ENCODE measurements at regions not wholly inside any gene's neighbourhood (a gene's known extent, or its start where the extent isn't known, plus 50 kb on each side); places are given as distances from the start of the nearest gene placed in this dataset.

DNA sequence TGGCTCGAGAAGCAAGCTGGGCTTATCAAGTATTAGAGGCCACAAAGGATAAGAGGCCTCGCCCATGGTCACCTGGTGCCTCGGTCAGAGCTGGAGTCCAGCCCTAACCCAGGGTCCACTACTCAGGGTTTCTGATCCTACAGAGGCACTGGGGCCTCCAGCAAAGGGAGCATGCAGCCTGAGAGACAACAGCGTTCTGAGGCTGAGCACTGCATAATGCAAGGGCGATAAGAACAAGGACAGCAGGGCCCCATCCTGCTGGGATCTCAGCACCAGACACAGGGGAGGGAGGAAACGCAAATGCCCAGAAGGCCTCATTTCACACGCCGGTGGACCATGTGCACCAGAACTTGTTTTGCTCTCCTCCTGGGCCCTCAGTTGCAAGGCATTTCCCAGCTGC is 63.0 kb downstream of the C5orf15 start:
- DNase-seq (ENCODE audit: low read depth), result no peak

DNA sequence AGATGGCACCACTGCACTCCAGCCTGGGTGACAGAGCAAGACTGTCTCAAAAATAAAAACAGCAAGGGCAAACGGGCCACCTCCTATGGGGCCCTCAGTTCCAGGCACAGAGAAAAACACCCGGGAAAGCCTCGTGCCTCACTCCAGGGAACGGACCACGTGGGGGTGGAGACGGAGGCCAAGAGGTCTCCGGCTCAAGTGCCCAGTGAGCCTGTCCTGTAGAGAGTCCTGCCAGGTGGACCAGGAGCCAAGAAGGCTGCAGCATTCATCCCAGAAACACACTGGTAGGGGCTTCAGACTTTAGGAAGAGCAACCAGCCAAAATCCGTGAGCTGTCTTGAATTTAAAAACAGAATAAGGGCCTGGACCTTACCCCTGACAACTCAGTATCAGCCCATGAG is 63.8 kb downstream of the C5orf15 start:
- DNase-seq (ENCODE audit: low read depth), result no peak

DNA sequence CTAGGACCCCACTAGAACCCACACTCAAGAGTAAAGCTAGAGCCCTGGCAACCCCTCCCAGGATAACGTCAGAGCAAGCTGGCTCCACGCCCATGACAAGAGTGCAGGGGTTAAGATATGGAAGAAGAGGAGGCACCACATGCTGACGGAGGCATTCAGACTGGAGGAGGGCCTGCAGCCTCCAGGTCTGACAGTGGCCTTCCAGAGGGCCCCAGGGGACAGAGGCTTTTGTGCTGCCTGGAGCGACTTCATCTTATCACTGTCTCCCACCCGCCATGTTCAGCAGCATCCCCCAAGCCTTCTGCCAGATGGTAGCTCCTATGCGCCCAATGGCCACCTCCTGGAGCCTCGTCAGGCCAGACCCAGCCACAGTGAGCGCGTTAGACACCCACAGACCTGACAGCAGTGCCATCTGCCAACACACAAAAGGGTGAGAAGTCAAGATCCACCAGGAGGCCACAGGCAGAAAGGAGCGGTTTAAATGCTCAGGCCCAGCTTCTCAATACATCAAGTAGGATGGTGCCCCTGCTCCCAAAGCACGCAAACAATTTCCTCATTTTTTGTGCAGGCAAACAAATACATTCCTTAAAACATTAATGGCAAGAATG is 65.8 kb downstream of the C5orf15 start:
- DNase-seq (ENCODE audit: low read depth), result no peak

DNA sequence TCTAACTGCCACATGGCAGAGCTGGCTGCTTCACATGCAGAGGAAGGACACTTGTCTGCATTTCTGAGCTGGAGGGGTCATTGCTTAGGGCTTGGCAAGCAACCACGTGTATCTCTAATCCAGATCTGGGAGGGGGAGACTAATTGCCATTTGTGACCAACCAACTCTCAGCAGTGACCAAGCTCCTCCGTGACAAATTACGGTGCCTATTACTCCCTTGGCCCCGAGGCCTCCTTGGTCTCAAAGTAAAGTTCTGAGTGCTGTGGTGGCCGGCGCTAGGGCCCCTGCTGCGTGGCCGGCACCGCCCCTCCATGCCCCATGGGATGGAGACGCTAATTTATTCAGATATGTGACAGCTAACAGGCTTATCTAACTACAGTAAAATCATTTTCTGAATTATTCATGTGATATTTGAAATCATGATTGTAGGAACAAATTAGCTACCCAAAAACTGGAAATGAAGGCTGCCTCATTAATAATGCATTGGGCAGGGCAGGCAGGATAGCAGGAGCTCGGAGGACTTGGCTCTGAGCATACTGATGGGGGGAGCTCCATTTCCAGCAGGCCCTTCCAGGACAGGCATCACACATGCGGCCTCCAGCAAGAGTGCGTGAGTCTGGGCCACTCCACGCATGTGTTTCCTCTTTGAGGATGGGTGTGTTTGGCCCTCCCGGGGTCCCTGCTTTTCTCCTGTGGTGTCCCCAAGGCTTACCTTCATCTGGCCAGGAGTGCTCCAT is 67.7 kb downstream of the C5orf15 start:
- no peak for DNase-seq (ENCODE audit: low read depth)

DNA sequence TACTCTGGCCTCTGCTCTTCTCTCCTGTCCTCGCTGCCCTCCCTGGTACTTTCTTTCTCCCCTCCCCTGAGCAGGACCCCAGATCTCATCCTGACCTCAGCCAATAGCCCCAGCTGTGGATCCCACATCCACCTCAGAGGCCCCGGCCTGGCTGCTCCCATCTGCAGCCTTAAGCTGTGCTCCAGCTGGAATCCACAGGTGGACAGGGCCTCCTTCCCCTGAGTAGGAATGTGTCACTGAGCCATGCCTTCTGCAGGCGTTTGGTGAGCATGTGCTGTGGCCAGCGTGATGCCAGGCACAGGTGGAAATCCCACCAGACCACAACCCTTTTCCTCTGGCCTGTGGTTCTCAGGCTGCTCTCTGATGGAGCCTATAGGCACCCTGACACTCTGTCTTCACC is 68.9 kb downstream of the C5orf15 start:
- DNase-seq (ENCODE audit: low read depth), result no peak

DNA sequence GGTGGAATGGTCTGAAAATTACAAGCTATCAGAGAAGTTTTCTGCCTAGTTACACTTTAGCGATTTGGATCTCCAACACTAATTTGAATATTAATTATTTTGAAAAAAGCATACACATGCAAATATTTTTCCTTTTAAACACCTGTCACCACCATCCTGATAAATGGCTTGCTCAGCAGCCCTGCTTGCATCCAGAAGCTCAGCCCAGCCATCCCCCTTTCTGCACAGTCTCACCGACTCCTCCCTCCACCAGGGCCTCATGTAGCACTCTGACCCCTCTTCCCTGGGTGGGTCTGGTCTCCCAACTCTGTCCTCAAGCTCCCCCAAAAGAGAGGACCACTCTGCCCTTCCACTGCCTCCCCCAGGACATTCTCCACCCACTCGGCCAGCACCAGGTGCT is 70.0 kb downstream of the C5orf15 start:
- DNase-seq (ENCODE audit: low read depth), result no peak

DNA sequence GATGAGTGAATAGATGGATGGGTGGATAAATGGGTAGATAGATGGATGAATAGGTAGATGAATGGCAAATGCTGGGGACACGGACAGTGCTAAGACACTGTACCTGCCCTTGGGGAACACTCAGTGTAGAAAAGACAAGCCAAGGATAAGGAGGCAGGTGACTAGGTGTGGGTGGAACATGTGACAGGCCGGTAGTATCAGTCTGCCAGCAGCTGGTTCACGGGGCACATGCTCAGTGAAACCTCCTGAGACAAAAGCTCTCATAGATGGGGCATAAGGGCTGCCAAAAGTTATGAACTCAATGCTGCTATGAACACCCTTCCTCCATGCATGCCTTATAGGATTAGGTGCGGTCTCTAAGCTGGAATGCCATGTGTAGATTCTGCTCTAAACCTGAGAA is 71.0 kb downstream of the C5orf15 start:
- DNase-seq (ENCODE audit: low read depth), result no peak

DNA sequence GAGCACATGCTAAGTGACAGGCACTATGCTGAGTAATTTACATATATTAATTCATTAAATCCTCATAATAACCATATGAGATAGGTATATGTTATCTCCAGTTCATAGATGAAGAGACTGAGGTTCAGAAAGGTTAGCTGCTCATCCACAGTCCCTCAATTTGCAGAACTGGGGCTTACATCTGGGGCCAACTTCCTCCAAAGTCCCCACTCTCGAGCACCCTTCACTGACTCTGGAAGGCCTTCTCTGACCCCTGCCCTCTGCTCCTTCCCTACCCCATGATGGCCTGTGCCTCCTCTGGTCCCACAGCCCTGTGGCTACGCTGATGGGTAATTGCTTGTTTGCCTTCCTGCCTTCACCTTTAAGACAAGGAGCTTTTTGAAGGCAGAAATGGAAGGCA is 71.6 kb downstream of the C5orf15 start:
- no peak for DNase-seq (ENCODE audit: low read depth)

DNA sequence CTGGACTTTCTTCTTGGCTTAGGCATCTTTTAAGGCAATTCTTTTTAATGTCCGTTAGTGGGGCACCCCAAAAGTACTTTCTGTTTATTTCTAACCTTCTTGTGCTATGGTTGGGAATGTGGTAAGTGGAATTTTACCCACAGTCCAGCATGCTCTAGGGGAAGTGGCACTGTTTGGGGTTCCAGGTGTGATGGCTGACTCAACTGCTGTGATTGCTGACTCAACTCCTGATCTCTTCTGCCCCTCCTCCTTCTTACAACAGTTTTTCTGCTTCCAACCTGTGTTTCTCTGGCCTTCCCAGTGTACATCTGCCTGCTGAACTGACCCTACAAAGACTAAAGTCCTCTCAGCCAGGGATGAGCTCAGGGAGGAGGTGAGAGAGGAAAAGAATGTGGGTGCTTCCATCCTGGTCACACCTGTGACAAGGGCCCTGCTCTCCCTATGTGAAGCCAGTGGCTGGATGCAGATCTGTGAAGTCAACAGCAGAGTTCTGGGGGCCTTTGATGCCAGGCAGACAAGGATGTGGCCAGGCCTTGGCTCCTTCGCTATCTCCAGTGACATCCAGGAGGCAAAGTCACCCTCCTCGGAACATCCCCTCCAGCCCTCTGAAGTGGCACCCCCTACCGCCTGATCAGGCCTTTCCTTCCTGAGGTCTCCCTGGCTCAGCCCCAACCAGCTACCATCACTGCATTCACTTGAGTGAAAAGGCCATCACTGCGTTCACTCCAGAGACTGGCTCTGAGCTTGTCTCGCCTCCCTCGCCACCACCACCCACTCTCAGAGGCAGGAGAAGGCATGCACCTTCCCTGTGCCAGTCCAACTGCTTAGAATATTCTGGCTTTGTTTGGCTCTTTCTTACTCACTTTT is 72.2 kb downstream of the C5orf15 start:
- peak; percentile 21 for DNase-seq (ENCODE audit: low read depth)

DNA sequence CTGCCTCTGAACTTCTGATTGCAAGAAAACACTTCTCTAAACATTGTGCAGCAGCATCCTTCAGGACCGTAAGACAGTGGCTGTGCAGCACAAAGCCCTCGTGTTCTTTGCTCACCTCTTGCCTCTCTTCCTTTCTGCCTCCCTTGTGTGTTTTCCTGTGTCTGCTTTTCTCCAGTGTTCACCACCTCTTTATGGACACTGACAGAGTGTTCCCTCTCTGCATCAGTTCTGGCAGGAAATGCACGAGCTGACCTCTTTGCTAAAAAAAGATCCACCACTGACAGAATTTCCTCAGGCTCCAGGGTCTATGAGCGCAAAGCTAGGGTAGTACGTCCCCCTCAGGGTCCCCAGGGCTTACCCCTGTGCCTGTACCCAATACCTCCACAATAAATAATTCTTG is 74.3 kb downstream of the C5orf15 start:
- no peak for DNase-seq (ENCODE audit: low read depth)

DNA sequence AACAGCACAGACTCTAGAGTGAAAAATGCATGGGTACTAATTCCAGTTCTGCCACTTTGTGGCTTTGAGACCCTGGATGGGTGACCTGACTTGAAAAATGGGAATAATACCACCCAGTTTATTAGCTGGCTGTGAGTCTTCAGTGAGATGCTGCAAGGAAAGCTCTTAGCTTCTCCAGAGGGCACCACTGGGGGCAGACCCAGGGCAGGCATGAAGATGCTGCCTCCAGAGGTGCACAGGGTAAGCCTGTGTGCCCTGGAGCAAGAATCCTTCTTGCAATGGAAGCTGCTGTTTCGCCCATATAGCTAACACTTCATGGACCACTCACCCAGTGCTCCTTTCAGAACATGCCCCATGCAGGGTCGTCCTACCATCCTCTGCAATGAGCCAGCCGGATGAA is 75.7 kb downstream of the C5orf15 start:
- no peak for DNase-seq (ENCODE audit: low read depth)

DNA sequence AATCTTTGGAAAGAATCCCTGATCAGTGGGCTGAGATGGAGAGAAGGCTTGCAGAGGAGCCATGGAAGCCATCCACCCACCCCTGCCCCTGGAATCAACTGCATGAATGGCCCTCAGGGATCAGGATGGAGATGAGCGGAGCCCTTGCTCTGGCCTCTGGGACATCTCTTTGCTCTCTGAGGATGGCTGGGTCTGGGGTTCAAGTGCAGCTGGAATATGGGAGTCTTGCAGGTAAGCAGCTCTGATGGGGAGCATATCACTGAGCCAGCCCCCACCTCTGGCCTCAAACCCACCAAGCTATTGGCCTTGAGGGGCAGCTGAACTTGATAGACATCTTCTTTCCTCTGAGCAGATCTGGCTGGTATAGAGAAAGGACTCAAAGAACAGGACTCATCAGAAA is 76.1 kb downstream of the C5orf15 start:
- no peak for DNase-seq (ENCODE audit: low read depth)

DNA sequence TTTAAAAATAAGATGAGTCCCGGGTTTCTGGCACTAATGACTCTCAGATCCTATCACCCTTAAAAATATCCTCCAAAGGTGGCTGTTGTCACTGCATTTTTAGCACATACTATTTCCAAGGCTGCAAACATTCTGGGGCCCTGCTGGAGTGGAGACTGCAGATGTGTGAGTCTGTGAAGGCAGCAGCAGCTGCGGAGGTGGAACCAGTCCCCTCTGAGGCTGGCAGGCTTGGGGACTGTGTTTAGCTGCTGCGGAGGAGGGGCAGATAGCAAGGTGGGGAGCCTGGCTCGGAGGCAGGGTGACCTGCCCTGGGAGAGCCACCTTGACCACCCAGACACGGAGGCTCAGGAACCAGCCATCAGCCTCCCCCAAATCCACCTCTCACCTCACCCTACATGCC is 77.0 kb downstream of the C5orf15 start:
- no peak for DNase-seq (ENCODE audit: low read depth)

DNA sequence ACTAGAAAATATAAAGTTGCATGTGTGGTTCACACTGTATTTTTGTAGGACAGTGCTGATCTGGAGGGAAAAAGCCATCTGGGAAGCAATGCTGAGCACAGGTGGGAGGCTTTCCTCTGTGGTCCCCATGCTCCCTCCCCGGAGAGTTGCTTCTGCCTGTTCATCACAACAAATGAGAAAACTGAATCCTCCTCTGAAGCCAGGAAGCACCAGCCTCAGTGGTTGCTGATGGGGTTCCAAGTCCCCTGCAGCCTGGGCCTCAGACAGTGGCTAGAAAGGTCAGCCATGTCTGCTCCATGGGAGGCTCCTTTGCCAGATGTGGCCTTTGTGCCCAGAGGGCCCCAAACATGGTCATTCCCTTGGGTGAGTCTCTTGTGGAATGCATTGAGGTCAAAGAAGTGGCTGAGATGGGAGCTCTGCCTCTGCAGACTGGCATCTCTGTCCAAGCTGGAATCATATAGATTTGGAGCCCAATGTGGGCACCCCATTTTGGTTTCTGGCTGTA is 77.6 kb downstream of the C5orf15 start:
- no peak for DNase-seq (ENCODE audit: low read depth)

DNA sequence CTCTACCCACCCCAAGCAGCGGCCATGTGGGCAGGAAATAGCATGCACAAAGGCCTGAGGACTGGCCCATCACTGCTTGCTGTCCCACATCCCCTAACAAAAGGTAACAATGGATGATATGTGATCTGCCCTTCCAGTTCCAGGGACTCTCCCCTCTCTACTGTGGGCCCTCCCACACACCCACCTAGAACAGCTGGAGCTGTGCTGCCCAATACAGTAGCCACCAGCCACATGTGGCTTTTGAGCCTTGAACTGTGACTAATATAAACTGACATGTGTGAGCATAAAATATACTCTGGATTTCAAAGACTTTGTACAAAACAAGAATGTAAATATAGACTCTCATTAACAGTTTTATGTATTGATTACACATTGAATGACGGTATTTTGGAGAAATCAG is 78.1 kb downstream of the C5orf15 start:
- DNase-seq (ENCODE audit: low read depth), result no peak

DNA sequence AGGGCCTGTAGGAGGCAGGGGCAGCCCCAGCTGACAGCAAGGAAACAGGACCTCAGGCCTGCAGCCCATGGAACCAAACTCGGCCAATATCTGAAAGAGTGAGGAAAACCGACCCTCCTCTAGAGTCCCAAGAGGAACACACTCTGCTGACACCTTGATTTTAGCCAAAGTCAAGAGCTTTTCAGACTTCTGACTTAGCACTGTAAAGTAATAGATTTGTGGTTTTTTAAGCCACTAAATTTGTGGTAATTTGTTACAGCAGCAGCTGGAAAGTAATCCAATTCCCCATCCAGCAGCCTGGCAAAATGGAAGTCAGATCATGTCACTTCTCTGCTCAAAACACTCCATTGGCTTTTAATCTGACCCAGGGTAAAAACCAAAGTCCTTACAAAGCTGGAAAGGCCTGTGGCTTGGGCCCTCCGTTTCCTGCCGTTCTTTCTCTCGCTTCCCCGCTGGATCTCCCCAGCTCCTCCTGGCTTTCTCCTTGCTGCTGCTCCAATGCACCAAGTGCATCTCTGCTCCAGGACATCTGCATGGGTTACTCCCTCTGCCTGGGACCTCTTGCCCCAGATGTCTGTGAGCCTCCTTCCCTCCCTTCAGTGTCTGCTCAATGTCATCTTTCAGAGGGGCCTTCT is 79.0 kb downstream of the C5orf15 start:
- DNase-seq (ENCODE audit: low read depth), result no peak

DNA sequence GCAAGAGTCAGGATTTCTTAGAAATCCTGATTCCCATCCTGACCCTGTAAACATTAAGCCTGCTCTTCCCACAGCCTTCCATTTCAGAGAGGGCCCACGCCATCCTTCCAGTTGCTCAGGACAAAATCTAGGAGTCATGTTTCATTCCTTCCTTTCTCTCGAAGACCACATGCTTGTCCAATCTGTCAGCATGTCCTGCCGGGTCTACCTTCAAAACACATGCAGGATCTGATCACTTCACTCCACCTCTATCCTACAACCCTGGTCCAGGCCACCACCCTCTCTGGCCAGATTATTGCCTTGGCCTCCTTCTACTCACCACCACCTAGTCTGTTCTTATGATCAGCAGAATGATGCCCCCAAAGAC is 79.8 kb downstream of the C5orf15 start:
- DNase-seq (ENCODE audit: low read depth), result no peak

DNA sequence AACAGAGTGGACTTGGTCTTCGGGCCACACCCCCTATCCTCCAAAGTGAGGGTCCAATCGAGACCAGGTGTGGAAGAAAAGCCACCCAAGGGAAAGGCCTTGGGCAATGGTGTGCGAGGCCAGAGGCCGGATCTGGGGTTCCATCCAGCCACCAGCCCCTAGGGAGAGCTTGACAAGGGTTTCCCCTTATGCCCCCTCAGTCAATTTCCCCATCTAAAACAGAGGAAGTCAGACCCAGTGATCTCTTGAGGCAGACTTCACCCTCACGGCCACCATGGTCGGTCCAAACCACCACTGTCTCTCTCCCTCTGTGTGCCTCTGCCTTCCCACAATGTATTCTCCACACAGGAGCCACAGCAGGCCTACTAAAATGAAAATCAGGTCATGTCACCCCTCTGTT is 82.9 kb downstream of the C5orf15 start:
- no peak for DNase-seq (ENCODE audit: low read depth)

DNA sequence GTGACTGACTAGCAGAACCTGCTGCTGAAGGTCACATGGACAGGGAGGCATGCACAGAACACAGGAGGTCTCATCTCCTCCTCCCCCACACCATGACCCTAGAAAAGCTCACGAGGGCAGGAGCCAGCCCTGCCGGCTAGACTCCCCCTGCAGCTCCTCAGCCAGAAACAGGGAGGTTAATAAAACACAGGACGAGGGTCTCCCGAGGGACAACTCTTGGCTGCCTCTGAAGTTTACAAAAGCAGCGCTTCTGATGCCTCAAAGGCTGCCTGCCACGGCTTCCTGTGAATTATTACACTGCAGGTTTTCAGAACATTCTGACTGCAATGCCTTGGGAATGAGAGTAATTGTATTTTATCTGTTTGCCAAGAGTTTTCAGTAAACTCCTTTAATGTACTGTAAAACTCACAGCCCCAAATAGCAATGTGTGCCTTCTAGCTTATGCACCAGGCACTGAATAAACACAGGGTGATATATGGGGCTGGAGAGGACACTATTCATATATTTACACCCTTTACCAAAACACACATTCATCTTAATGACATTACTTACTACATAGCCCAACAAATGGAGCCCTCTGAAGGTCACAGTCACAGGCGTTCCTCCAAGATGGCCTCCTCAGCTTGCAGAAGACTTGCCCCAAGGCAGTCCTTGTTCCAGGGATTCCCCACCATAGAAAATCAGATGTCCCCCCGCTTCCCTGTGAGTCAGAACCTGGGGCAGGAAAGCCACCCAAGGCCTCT is 83.7 kb downstream of the C5orf15 start:
- no peak for DNase-seq (ENCODE audit: low read depth)

DNA sequence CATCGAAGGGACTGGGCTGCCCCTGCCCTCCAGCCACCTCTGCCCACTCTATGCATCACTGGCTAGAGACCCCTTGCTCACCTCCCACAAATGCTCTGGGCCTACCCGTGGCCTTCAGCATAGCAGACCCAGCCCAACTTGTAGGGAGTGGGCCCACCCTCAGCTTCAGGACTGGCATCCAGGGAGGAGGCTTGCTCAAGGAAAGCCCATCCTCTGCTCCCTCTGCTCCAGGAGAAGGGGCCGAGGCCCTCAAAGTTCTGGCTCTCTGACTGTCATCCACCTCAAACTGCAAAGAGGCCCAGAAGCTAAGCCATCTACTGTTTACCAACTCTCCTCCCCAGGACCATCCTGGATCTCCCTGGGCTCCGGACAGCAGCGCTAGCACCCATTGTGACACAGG is 84.5 kb downstream of the C5orf15 start:
- no peak for DNase-seq (ENCODE audit: low read depth)

DNA sequence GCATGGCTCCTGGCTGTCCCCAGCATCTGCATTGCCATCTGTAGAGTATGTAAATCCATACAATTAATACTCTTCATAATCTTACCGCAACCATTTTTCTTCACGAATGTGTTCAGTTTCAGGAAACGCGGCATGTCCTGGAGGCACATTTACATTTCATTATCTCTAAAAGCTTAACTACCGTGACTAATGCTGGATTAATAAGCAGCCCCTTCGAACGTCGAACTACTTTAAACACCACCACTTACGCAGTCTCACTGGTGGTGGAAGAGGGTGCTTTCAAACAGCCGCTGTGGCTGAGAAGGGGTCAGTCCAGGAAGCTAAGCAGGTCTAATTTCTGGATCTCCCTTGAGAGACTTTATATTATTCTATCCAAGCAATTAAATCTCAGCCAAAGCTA is 85.6 kb downstream of the C5orf15 start:
- no peak for DNase-seq (ENCODE audit: low read depth)

DNA sequence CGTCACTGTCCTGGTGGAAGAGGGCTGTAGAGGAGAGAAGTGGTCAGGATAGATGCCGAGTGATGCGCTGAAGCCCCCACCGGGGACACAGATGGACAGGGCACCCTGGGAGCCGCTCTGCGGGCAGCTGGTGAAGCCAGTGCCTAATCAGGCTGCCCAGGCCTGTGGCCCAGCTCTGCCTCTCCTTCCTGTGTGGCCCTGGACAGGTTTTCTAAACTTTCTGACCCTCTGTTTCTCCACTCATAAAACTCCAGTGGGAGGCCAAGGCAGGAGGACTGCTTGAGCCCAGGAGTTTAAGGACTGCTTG is 86.1 kb downstream of the C5orf15 start:
- DNase-seq (ENCODE audit: low read depth), result no peak
